ENCODE measurements at regions not wholly inside any gene's neighbourhood (a gene's known extent, or its start where the extent isn't known, plus 50 kb on each side); places are given as distances from the start of the nearest gene placed in this dataset.

DNA sequence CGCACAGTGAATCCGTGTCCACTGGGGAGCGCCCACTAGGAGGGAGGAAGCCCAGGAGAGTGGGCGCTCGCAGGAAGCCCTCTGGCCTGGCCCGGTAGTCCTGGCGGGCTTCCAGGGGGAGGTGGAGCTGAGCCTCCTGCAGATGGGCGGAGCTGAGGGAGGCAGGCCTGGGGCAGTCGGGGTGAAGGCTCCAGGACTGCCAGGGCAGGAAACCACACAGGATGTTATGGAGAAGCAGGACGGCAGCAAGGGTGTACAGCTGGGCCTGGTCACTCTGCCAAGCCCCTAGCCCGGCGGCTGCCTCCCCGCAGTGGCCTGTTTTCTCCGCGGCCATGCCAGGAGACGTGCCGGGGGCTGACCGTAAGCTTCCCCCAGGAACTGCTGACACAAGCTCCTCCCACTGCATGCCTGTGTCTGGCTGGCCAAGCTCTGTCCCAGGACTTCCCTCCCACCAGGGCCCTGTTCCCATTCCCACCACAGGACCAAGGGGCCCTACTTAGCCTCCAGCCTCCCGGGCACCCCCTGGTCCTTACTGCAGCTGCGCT lies 143.4 kb upstream of the C14orf180 start:
- no peak for TF ChIP-seq TAF1 (IDR thresholded peaks at IDR 0.05; ENCODE audit: borderline replicate concordance, low read depth, low read length)
- TF ChIP-seq POLR2A (IDR thresholded peaks at IDR 0.05; ENCODE audit: low read depth, low read length): no peak

Measured in GM12892 (cell line).